Uterus (tissue), 2 donors: ENCODE measurements at regions not wholly inside any gene's neighbourhood (a gene's known extent, or its start where the extent isn't known, plus 50 kb on each side); places are given as distances from the start of the nearest gene placed in this dataset.

Source experiments
- POLR2A ChIP-seq, 2 donors: fragments of 450-650 bp; IDR thresholded peaks; one replicate each; pipeline ENCODE4 v1.6.1; 2016; ENCODE audit warnings: antibody characterized with exemption in 2 of 2, mild to moderate bottlenecking in 1 of 2, moderate library complexity in 1 of 2
- TF ChIP-seq, protein P1 (sequence below), 4 experiments: fragments of 200-600 bp in 2 of 4; fragments of 450-650 bp in 2 of 4; sonication (generic) in 2 of 4; IDR thresholded peaks; one replicate each; pipeline ENCODE4 v1.5.1; 2016 to 2019; ENCODE audit warnings: antibody characterized with exemption in 4 of 4, mild to moderate bottlenecking in 2 of 4, moderate library complexity in 1 of 4

DNA sequence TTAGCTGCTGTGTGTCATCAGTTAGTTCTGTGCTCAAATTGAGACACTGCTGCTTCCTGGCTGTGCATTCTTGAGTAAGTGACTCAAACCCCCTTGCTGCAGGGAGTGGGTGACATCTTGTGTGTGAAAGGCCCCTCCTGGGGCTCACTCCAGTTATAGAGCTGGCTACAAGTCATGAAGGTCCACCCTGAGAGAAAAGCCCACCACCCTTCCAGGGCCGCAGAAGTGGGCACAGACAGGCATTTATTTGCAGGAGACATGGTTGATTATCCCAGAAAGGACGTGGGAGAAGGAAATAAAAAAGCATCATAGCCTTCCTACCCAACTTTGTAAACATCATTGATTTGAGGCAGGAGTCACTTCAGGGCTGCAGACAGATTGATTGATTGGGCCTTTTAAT lies 550.6 kb downstream of the MATN1 start:
- TF ChIP-seq, protein P1, sequence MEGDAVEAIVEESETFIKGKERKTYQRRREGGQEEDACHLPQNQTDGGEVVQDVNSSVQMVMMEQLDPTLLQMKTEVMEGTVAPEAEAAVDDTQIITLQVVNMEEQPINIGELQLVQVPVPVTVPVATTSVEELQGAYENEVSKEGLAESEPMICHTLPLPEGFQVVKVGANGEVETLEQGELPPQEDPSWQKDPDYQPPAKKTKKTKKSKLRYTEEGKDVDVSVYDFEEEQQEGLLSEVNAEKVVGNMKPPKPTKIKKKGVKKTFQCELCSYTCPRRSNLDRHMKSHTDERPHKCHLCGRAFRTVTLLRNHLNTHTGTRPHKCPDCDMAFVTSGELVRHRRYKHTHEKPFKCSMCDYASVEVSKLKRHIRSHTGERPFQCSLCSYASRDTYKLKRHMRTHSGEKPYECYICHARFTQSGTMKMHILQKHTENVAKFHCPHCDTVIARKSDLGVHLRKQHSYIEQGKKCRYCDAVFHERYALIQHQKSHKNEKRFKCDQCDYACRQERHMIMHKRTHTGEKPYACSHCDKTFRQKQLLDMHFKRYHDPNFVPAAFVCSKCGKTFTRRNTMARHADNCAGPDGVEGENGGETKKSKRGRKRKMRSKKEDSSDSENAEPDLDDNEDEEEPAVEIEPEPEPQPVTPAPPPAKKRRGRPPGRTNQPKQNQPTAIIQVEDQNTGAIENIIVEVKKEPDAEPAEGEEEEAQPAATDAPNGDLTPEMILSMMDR (IDR thresholded peaks at IDR 0.05), result no peak
- TF ChIP-seq POLR2A (IDR thresholded peaks at IDR 0.05), result no peak
